ENCODE measurements at regions not wholly inside any gene's neighbourhood (a gene's known extent, or its start where the extent isn't known, plus 50 kb on each side); places are given as distances from the start of the nearest gene placed in this dataset.

GRCh38 chr20:58571693-58572427 lies 56.7 kb upstream of the APCDD1L start:
- intact Hi-C loops (cut with DNase I) = no loop called here
- no peak overlapping the region for H3K4me3 ChIP-seq (replicated peaks in 1 of 3)
- no peak for DNase-seq
- no peak overlapping the region for H3K27ac ChIP-seq
- no peaks in the 10 kb centered on the region for H3K9me3 ChIP-seq
- TF ChIP-seq POLR2A (IDR thresholded peaks at IDR 0.05) = no peak
- no peak for TF ChIP-seq CTCF (IDR thresholded peaks at IDR 0.05)
- WGBS, 2 donors = 61 to 74% methylated on average over 16 of the region's 16 CpGs
- no peaks in the 10 kb centered on the region for H3K27me3 ChIP-seq
- no peaks in the 10 kb centered on the region for H3K4me1 ChIP-seq
- no peaks in the 10 kb centered on the region for H3K36me3 ChIP-seq

GRCh38 chr20:58571356-58571692 lies 56.1 kb upstream of the APCDD1L start:
- 48 to 50% methylated on average over 2 of the region's 2 CpGs for WGBS, 2 donors
- intact Hi-C loops (cut with DNase I) = no loop called here
- H3K36me3 ChIP-seq = no peaks in the 10 kb centered on the region
- no peaks in the 10 kb centered on the region for H3K27me3 ChIP-seq
- no peak for TF ChIP-seq CTCF (IDR thresholded peaks at IDR 0.05)
- TF ChIP-seq POLR2A (IDR thresholded peaks at IDR 0.05) = no peak
- H3K27ac ChIP-seq = no peak overlapping the region
- no peak overlapping the region for H3K4me3 ChIP-seq (replicated peaks in 1 of 3)
- no peak for DNase-seq
- H3K4me1 ChIP-seq = no peaks in the 10 kb centered on the region
- H3K9me3 ChIP-seq = no peaks in the 10 kb centered on the region

GRCh38 chr20:58570204-58570859 lies 55.1 kb upstream of the APCDD1L start:
- Histone ChIP-seq H3K27ac (no peak overlapping the region), H3K36me3 (no peaks in the 10 kb centered on the region), H3K9me3 (no peaks in the 10 kb centered on the region), H3K27me3 (no peaks in the 10 kb centered on the region), H3K4me3 (replicated peaks in 1 of 3) (no peak overlapping the region), H3K4me1 (no peaks in the 10 kb centered on the region)
- whole genome bisulfite sequencing, 2 donors = 56 to 80% methylated on average over 15 of the region's 15 CpGs
- no peak for TF ChIP-seq CTCF (IDR thresholded peaks at IDR 0.05)
- TF ChIP-seq POLR2A (IDR thresholded peaks at IDR 0.05) = no peak
- intact Hi-C loops (cut with DNase I) = no loop called here
- DNase-seq = no peak

- TF ChIP-seq POLR2A (IDR thresholded peaks at IDR 0.05) (no peak), CTCF (IDR thresholded peaks at IDR 0.05) (no peak)
- no peak overlapping the region for H3K27ac ChIP-seq
- no peaks in the 10 kb centered on the region for H3K4me1 ChIP-seq
- DNase-seq = no peak
- no peak overlapping the region for H3K4me3 ChIP-seq (replicated peaks in 1 of 3)
- 76 to 78% methylated on average over 22 to 28 of the region's 28 CpGs for WGBS, 2 donors
- no peaks in the 10 kb centered on the region for H3K27me3 ChIP-seq
- no peaks in the 10 kb centered on the region for H3K36me3 ChIP-seq
- H3K9me3 ChIP-seq = no peaks in the 10 kb centered on the region
- intact Hi-C loops (cut with DNase I) = no loop called here
These were observed 54.3 kb upstream of the APCDD1L start for GRCh38 chr20:58569241-58570125.

Measured in thyroid gland (tissue), 4 donors.